ENCODE measurements at regions not wholly inside any gene's neighbourhood (a gene's known extent, or its start where the extent isn't known, plus 50 kb on each side); places are given as distances from the start of the nearest gene placed in this dataset.

GRCh38 chr2:103815731-103816130, 1038.2 kb upstream of the POU3F3 start:
- TF ChIP-seq POLR2A (IDR thresholded peaks at IDR 0.05; ENCODE audit: low read length) (no peak), GATA1 (IDR thresholded peaks at IDR 0.05; ENCODE audit: low read depth, low read length) (no peak)
